ENCODE measurements at regions not wholly inside any gene's neighbourhood (a gene's known extent, or its start where the extent isn't known, plus 50 kb on each side); places are given as distances from the start of the nearest gene placed in this dataset.

DNA sequence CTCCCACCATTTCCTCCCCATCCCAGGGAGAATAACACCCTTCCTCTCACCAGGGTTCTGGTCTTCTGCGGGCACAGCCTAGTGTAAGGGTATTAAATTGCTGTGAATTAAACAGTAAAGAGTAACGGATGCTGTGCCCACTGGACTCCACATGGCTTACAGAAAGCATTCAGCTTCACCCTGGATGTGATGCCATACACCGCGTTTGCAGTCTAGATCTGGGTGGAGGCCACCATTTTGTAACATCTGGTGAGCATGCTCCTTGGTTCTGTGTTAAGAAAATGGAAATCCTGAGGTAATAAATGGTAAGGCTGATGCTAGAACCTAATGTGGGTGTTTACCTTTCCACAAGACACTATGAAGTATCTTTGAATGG, 331.8 kb upstream of the B3GAT1 start:
- no peaks in the 10 kb centered on the region for H3F3A ChIP-seq (ENCODE audit: low read depth)
- peaks cover 21% of the 10 kb centered on the region for H3K4me1 ChIP-seq (ENCODE audit: insufficient read depth, low read length, poor library complexity, severe bottlenecking)
- TF ChIP-seq, protein P1, sequence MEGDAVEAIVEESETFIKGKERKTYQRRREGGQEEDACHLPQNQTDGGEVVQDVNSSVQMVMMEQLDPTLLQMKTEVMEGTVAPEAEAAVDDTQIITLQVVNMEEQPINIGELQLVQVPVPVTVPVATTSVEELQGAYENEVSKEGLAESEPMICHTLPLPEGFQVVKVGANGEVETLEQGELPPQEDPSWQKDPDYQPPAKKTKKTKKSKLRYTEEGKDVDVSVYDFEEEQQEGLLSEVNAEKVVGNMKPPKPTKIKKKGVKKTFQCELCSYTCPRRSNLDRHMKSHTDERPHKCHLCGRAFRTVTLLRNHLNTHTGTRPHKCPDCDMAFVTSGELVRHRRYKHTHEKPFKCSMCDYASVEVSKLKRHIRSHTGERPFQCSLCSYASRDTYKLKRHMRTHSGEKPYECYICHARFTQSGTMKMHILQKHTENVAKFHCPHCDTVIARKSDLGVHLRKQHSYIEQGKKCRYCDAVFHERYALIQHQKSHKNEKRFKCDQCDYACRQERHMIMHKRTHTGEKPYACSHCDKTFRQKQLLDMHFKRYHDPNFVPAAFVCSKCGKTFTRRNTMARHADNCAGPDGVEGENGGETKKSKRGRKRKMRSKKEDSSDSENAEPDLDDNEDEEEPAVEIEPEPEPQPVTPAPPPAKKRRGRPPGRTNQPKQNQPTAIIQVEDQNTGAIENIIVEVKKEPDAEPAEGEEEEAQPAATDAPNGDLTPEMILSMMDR (conservative IDR thresholded peaks at IDR 0.05; ENCODE audit: low read length): no peak
- H3K9me3 ChIP-seq (ENCODE audit: insufficient read depth, low read depth, low read length): 0 out of 2 replicates have a peak, but pooled peaks cover 9% of the 10 kb centered on the region
- H3K27me3 ChIP-seq (ENCODE audit: insufficient read depth, low read length, poor library complexity, severe bottlenecking): no peaks in the 10 kb centered on the region
- no peaks in the 10 kb centered on the region for H3K9me2 ChIP-seq (replicated peaks; ENCODE audit: low read depth, low read length)
- no peaks in the 10 kb centered on the region for H3K79me2 ChIP-seq (ENCODE audit: insufficient read depth, low read length)
- H3K36me3 ChIP-seq (ENCODE audit: insufficient read depth, low read length): no peaks in the 10 kb centered on the region
- H3K4me3 ChIP-seq (ENCODE audit: low read length, poor library complexity, severe bottlenecking): no peak overlapping the region
- no peak overlapping the region for H3K4me2 ChIP-seq (ENCODE audit: low read depth, low read length, poor library complexity, severe bottlenecking)
- no peak overlapping the region for H2AFZ ChIP-seq (ENCODE audit: low read length)
- no peak overlapping the region for H3K9ac ChIP-seq (ENCODE audit: low read depth, low read length, poor library complexity, severe bottlenecking)
- no peaks in the 10 kb centered on the region for H4K20me1 ChIP-seq (ENCODE audit: insufficient read depth, low read length, poor library complexity, severe bottlenecking)

DNA sequence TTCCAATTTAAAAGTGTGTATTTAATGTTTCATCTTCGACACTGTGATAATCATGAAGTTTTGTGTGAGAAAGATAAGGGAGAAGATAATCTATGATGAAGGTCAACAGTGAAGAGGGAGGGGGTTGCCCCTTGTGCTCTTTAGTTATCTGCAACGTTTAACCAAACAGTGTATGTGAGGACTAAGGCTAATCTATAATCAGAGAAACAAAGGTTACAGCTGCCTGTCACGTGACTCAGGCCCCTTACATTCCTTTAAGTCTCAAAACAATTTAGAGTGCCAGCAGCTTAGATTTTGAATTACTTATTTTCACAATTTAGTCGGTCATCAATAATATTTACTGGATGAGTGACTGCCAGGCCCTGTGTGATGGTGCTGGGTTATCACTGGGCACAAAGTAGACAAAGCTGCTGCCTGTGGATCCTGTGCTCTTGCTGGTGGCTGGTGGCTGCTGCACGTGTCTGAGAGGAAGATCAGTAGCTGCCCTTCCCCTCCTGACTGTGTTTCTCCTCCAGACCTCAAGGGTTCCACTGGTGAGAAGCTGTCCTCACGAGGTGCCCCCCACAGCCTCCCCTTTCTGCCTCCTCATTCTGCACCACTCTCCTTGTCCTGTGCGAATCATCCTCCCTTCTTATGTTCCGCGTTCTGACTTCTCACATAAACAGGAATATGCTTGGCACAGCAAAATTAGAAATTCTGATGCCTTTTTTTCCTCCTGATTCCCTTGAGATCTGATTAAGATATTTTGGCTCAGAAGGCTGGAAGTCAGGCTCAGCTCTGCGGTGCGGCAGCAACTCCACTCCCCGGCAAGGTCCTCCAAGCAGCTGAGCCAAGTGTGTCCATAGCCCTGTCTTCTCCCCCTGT, 331.1 kb upstream of the B3GAT1 start:
- TF ChIP-seq EZH2phosphoT487 (IDR thresholded peaks at IDR 0.05; ENCODE audit: borderline replicate concordance): no peak
- TF ChIP-seq, protein P1 (conservative IDR thresholded peaks at IDR 0.05; ENCODE audit: low read length): no peak
- Histone ChIP-seq H3K36me3 (ENCODE audit: insufficient read depth, low read length) (no peaks in the 10 kb centered on the region), H3K27me3 (ENCODE audit: insufficient read depth, low read length, poor library complexity, severe bottlenecking) (no peaks in the 10 kb centered on the region), H3K4me1 (ENCODE audit: insufficient read depth, low read length, poor library complexity, severe bottlenecking) (peaks cover 21% of the 10 kb centered on the region), H3K9ac (ENCODE audit: low read depth, low read length, poor library complexity, severe bottlenecking) (peak overlapping the region; percentile 31), H3K9me2 (replicated peaks; ENCODE audit: low read depth, low read length) (no peaks in the 10 kb centered on the region), H3K4me2 (ENCODE audit: low read depth, low read length, poor library complexity, severe bottlenecking) (peak overlapping the region; percentile 56), H4K20me1 (ENCODE audit: insufficient read depth, low read length, poor library complexity, severe bottlenecking) (no peaks in the 10 kb centered on the region), H2AFZ (ENCODE audit: low read length) (peak overlapping the region; percentile 43; the same call in 1 of the 2 replicates), H3K79me2 (ENCODE audit: insufficient read depth, low read length) (no peaks in the 10 kb centered on the region), H3K4me3 (ENCODE audit: low read length, poor library complexity, severe bottlenecking) (peak overlapping the region; percentile 4), H3F3A (ENCODE audit: low read depth) (no peaks in the 10 kb centered on the region), H3K9me3 (ENCODE audit: insufficient read depth, low read depth, low read length) (0 out of 2 replicates have a peak, but pooled peaks cover 7% of the 10 kb centered on the region)

DNA sequence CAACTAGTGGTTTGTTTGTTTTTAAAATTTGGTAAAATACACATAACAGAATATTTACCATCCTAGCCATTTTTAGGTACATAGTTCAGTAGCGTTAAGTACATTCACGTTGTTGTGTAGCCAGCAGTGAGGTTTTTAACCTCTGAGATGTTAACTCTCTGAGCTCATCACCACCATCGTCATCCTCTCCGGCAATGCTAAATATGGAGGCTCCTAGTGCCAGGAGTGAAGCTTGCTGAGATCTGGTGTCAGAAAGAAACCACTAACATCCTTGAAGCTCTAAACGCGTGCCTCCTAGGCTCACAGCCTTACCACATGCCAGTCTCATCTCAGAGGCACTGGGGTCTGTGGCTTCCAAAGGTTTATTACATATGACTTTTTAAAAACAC, 330.2 kb upstream of the B3GAT1 start:
- no peak overlapping the region for H3K9ac ChIP-seq (ENCODE audit: low read depth, low read length, poor library complexity, severe bottlenecking)
- no peaks in the 10 kb centered on the region for H3K27me3 ChIP-seq (ENCODE audit: insufficient read depth, low read length, poor library complexity, severe bottlenecking)
- no peaks in the 10 kb centered on the region for H3K79me2 ChIP-seq (ENCODE audit: insufficient read depth, low read length)

More for the DNA sequence above, 330.2 kb upstream of the B3GAT1 start:
- peaks cover 21% of the 10 kb centered on the region for H3K4me1 ChIP-seq (ENCODE audit: insufficient read depth, low read length, poor library complexity, severe bottlenecking)
- peak overlapping the region; percentile 4 for H3K4me3 ChIP-seq (ENCODE audit: low read length, poor library complexity, severe bottlenecking)
- H3K9me3 ChIP-seq (ENCODE audit: insufficient read depth, low read depth, low read length): 0 out of 2 replicates have a peak, but pooled peaks cover under 1% of the 10 kb centered on the region
- no peaks in the 10 kb centered on the region for H3F3A ChIP-seq (ENCODE audit: low read depth)
- H3K4me2 ChIP-seq (ENCODE audit: low read depth, low read length, poor library complexity, severe bottlenecking): peak overlapping the region; percentile 56
- no peaks in the 10 kb centered on the region for H4K20me1 ChIP-seq (ENCODE audit: insufficient read depth, low read length, poor library complexity, severe bottlenecking)
- TF ChIP-seq, protein P1 (conservative IDR thresholded peaks at IDR 0.05; ENCODE audit: low read length): no peak
- no peak for TF ChIP-seq EZH2phosphoT487 (IDR thresholded peaks at IDR 0.05; ENCODE audit: borderline replicate concordance)
- no peaks in the 10 kb centered on the region for H3K36me3 ChIP-seq (ENCODE audit: insufficient read depth, low read length)
- no peaks in the 10 kb centered on the region for H3K9me2 ChIP-seq (replicated peaks; ENCODE audit: low read depth, low read length)
- H2AFZ ChIP-seq (ENCODE audit: low read length): no peak overlapping the region

All from Loucy (cell line).